ENCODE measurements at regions not wholly inside any gene's neighbourhood (a gene's known extent, or its start where the extent isn't known, plus 50 kb on each side); places are given as distances from the start of the nearest gene placed in this dataset.

GRCh38 chr13:68023838-68024581, 793.9 kb upstream of the PCDH9 start:
- no peak for TF ChIP-seq CTCF (IDR thresholded peaks at IDR 0.05; ENCODE audit: insufficient read depth, low read depth, low read length)
- TF ChIP-seq EZH2 (IDR thresholded peaks at IDR 0.05; ENCODE audit: insufficient read depth, low read length), result no peak
